Left lung (tissue), 4 donors: ENCODE measurements at regions not wholly inside any gene's neighbourhood (a gene's known extent, or its start where the extent isn't known, plus 50 kb on each side); places are given as distances from the start of the nearest gene placed in this dataset.
"Not testable (repeated sequence)": the region's sequence is repeated elsewhere in the genome, so short reads cannot be mapped to it uniquely, and the experiment has no call there.

Source experiments
- ATAC-seq: fragments of 200-7000 bp; cut with Tn5 transposase; one replicate; pipeline ENCODE4 v1.9.1; 2020; ENCODE audit warnings: moderate library complexity
- DNase-seq, 4 donors: peaks; one replicate each; pipeline ENCODE4 v3.0.0-alpha.2; 2013 to 2020
- H3K27ac ChIP-seq, 2 donors: fragments of 200-600 bp; sonication (generic) in 1 of 2; one replicate each; pipeline versions ENCODE4 v1.5.0 to v1.8.0; 2020 to 2021
- H3K27me3 ChIP-seq, 2 donors: fragments of 200-600 bp; sonication (generic) in 1 of 2; one replicate each; pipeline versions ENCODE4 v1.5.0 to v1.8.0; 2020 to 2021
- H3K36me3 ChIP-seq, 2 donors: fragments of 200-600 bp; sonication (generic) in 1 of 2; one replicate each; pipeline versions ENCODE4 v1.5.0 to v1.8.0; 2020 to 2021
- H3K4me1 ChIP-seq, 2 donors: fragments of 200-600 bp; one replicate each; pipeline ENCODE4 v1.8.0; 2021
- H3K4me3 ChIP-seq, 2 donors: fragments of 200-600 bp; sonication (generic) in 1 of 2; one replicate each; pipeline versions ENCODE4 v1.5.0 to v1.8.0; 2020 to 2021; ENCODE audit warnings: mild to moderate bottlenecking in 1 of 2
- H3K9me3 ChIP-seq, 2 donors: fragments of 200-600 bp; sonication (generic) in 1 of 2; one replicate each; pipeline versions ENCODE4 v1.5.0 to v1.8.0; 2020 to 2021
- intact Hi-C, 2 donors: fragments of 100-400 bp; cut with DNase I; formaldehyde crosslinking; loops; one replicate each; pipeline versions ENCODE4 v1.11.2 to v1.14.2; 2022
- TF ChIP-seq, protein P1 (sequence below), 2 donors: fragments of 200-600 bp; sonication (generic) in 1 of 2; IDR thresholded peaks; one replicate each; pipeline versions ENCODE4 v1.5.0 to v1.8.0; 2021; ENCODE audit warnings: antibody characterized with exemption in 2 of 2
- donor health status: DM: no; HTN: yes; CAD: no.
- donor health status: DM: no; HTN: no; CAD: no.

DNA sequence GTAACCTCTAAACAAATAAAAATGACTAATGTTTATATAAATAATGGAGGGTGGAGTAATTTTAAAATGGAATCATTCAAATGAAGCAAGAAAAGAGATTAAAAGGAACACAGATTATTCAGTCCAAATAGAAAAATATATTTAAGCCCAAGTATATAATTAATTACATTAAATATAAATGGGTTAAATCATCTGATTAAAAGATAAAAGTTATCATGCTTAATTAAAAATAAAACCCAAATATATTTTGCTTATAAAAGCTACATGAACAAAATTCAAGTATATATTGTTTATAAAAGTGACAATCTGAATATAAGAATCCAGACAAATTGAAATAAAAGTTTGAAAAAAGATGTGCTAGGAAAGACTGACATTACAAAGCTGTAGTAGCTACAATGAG is 63.9 kb upstream of the ACTRT2 start:
- TF ChIP-seq, protein P1, sequence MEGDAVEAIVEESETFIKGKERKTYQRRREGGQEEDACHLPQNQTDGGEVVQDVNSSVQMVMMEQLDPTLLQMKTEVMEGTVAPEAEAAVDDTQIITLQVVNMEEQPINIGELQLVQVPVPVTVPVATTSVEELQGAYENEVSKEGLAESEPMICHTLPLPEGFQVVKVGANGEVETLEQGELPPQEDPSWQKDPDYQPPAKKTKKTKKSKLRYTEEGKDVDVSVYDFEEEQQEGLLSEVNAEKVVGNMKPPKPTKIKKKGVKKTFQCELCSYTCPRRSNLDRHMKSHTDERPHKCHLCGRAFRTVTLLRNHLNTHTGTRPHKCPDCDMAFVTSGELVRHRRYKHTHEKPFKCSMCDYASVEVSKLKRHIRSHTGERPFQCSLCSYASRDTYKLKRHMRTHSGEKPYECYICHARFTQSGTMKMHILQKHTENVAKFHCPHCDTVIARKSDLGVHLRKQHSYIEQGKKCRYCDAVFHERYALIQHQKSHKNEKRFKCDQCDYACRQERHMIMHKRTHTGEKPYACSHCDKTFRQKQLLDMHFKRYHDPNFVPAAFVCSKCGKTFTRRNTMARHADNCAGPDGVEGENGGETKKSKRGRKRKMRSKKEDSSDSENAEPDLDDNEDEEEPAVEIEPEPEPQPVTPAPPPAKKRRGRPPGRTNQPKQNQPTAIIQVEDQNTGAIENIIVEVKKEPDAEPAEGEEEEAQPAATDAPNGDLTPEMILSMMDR (IDR thresholded peaks at IDR 0.05), result no peak
- peaks cover 0 to 13% of the 10 kb centered on the region in 2 donors for H3K27me3 ChIP-seq
- H3K9me3 ChIP-seq, result peaks cover 0 to 50% of the 10 kb centered on the region in 2 donors
- H3K4me3 ChIP-seq, result no peak overlapping the region
- intact Hi-C loops, result no loop called here
- ATAC-seq, result no peak
- H3K36me3 ChIP-seq, result no peaks in the 10 kb centered on the region
- no peak overlapping the region for H3K27ac ChIP-seq
- DNase-seq, result no peak
- H3K4me1 ChIP-seq, result no peaks in the 10 kb centered on the region

DNA sequence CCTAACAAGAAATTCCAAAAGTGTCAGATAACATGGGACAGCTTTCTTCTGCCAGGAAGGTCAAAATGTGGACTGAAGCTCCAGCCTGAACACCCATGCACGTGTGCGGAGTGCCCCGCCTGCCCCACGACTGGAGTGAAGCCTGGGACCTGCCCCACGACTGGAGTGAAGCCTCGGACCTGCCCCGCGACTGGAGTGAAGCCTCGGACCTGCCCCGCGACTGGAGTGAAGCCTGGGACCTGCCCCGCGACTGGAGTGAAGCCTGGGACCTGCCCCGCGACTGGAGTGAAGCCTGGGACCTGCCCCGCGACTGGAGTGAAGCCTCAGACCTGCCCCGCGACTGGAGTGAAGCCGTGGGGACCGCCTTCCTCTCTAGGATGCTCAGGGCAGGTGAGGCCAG is 61.4 kb upstream of the ACTRT2 start:
- intact Hi-C loops, ATAC-seq, H3K36me3 ChIP-seq, H3K27ac ChIP-seq, H3K4me3 ChIP-seq, H3K4me1 ChIP-seq: not testable (repeated sequence)
- peak in 1 of 4 donors; percentile 40 for DNase-seq
- H3K27me3 ChIP-seq, result peaks cover 0 to 17% of the 10 kb centered on the region in 2 donors
- H3K9me3 ChIP-seq, result peaks cover 0 to 42% of the 10 kb centered on the region in 2 donors

DNA sequence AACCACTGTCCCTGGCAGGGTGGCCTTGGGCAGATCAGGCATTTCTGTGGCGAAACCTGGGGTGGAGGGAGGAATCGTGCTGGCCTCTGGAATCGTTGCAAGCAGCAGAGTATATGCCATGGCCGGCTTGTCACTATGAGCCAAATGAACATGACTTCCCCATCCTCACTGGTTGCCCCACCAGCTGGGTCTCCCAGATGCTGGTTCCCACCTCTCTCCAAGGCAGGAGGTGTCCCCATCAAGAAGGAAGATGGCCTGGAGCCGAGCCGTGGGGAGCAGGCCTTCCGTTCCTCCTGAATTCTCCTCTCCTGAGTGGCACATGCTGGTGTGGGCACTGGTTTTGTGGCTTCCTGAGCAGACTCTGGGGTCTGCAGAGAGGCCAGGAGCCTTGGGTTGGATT is 60.2 kb upstream of the ACTRT2 start:
- Histone ChIP-seq H3K27me3 (peaks cover 0 to 18% of the 10 kb centered on the region in 2 donors), H3K4me1 (no peaks in the 10 kb centered on the region), H3K9me3 (peaks cover 0 to 30% of the 10 kb centered on the region in 2 donors), H3K27ac (no peak overlapping the region), H3K36me3 (no peaks in the 10 kb centered on the region), H3K4me3 (no peak overlapping the region)
- TF ChIP-seq, protein P1 (IDR thresholded peaks at IDR 0.05), result no peak
- DNase-seq, result peak in 1 of 4 donors; percentile 18
- intact Hi-C loops, result no loop called here
- no peak for ATAC-seq

DNA sequence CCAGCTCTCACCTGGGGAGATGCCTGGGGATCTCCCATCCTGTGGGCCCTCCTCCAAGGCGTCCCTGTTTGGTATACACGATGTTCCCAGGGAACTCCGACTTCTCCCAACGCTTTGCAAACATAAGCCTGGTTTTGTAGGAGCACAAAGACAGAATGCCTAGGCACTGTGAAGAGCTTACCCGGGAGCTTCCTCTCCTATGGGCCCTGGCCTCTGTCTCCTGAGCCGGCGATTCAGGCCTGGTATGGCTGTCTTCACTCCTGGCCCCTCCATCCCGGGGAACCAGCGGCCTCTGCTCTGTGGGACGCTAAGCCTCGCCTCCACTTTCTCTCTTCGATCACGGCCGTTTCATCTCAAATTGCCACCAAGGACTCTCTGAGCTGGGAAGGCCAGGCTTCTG is 59.6 kb upstream of the ACTRT2 start:
- H3K9me3 ChIP-seq, result peaks cover 0 to 25% of the 10 kb centered on the region in 2 donors
- TF ChIP-seq, protein P1 (IDR thresholded peaks at IDR 0.05), result no peak
- no peak for ATAC-seq

DNA sequence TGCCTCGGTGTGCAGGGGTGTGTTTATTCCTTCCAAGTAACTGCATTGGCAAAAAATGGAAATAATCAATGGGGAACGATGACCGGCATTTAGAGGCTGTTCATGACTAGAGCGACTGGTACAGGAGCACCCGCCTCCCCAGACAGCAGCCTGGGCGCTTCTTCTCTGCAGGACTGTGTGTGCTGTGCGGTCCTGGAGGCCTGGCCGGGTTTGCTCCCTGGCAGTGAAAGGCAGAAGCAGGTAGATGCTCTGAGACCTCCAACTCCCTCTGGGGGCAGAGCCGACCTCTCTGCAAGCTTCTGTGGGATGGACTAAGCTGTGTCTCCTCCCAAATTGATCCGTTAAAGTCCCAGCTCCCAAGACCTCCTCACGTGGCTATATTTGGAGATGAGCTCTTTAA is 59.2 kb upstream of the ACTRT2 start:
- TF ChIP-seq, protein P1 (IDR thresholded peaks at IDR 0.05), result no peak
- intact Hi-C loops, result no loop called here
- Histone ChIP-seq H3K4me3 (no peak overlapping the region), H3K27me3 (peaks cover 0 to 28% of the 10 kb centered on the region in 2 donors), H3K36me3 (no peaks in the 10 kb centered on the region), H3K27ac (no peak overlapping the region), H3K9me3 (peaks cover 0 to 21% of the 10 kb centered on the region in 2 donors), H3K4me1 (no peaks in the 10 kb centered on the region)
- no peak for ATAC-seq
- DNase-seq, result peak in 1 of 4 donors; percentile 42

More for the DNA sequence above, 59.6 kb upstream of the ACTRT2 start:
- Histone ChIP-seq H3K27me3 (peaks cover 0 to 24% of the 10 kb centered on the region in 2 donors), H3K4me3 (no peak overlapping the region), H3K36me3 (no peaks in the 10 kb centered on the region), H3K27ac (no peak overlapping the region), H3K4me1 (no peaks in the 10 kb centered on the region)
- intact Hi-C loops, result no loop called here
- DNase-seq, result peak in 1 of 4 donors; percentile 53

DNA sequence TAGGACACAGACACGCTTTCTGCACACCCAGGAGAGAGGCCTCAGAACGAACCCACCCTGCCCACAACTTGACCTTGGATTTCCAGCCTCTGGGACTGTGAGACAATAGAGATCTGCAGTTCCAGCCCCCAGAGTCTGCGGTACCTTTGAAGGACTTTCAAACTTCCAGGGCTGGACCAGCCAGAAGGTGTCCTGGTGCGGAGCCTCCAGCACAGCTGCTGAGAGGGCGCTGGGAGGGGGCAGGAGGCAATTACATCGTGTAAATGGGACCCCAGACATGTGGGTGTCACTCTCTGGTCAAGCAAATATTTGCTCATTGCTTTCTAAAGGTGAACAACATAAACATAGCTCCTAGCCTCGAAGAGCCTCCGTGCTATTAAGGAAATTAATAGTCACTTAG is 58.7 kb upstream of the ACTRT2 start:
- ATAC-seq, result no peak
- TF ChIP-seq, protein P1 (IDR thresholded peaks at IDR 0.05), result no peak

More for the DNA sequence above, 58.7 kb upstream of the ACTRT2 start:
- Histone ChIP-seq H3K4me3 (no peak overlapping the region), H3K27ac (no peak overlapping the region), H3K27me3 (peaks cover 0 to 32% of the 10 kb centered on the region in 2 donors), H3K36me3 (no peaks in the 10 kb centered on the region), H3K9me3 (peaks cover 0 to 16% of the 10 kb centered on the region in 2 donors), H3K4me1 (no peaks in the 10 kb centered on the region)
- intact Hi-C loops, result no loop called here
- peak in 1 of 4 donors; percentile 33 for DNase-seq
